Prostate gland (tissue), 2 donors: ENCODE measurements at regions not wholly inside any gene's neighbourhood (a gene's known extent, or its start where the extent isn't known, plus 50 kb on each side); places are given as distances from the start of the nearest gene placed in this dataset.

Experiments
- POLR2A ChIP-seq: fragments of 450-650 bp; IDR thresholded peaks from one replicate; pipeline ENCODE4 v1.6.1; 2016; ENCODE audit warnings: antibody characterized with exemption, mild to moderate bottlenecking
- POLR2AphosphoS5 ChIP-seq: sonication (generic); formaldehyde crosslinking; IDR thresholded peaks from one replicate; pipeline ENCODE4 v1.6.1; 2017; ENCODE audit warnings: antibody characterized with exemption
- TF ChIP-seq, protein P1 (sequence below), 4 experiments: fragments of 200-600 bp in 2 of 4; fragments of 450-650 bp in 2 of 4; sonication (generic) in 2 of 4; IDR thresholded peaks; 1 replicate in 3 of 4; 2 replicates in 1 of 4; pipeline ENCODE4 v1.5.1; 2016 to 2019; ENCODE audit warnings: antibody characterized with exemption in 4 of 4, mild to moderate bottlenecking in 2 of 4, moderate library complexity in 2 of 4

- TF ChIP-seq, protein P1, sequence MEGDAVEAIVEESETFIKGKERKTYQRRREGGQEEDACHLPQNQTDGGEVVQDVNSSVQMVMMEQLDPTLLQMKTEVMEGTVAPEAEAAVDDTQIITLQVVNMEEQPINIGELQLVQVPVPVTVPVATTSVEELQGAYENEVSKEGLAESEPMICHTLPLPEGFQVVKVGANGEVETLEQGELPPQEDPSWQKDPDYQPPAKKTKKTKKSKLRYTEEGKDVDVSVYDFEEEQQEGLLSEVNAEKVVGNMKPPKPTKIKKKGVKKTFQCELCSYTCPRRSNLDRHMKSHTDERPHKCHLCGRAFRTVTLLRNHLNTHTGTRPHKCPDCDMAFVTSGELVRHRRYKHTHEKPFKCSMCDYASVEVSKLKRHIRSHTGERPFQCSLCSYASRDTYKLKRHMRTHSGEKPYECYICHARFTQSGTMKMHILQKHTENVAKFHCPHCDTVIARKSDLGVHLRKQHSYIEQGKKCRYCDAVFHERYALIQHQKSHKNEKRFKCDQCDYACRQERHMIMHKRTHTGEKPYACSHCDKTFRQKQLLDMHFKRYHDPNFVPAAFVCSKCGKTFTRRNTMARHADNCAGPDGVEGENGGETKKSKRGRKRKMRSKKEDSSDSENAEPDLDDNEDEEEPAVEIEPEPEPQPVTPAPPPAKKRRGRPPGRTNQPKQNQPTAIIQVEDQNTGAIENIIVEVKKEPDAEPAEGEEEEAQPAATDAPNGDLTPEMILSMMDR (IDR thresholded peaks at IDR 0.05): no peak
- TF ChIP-seq POLR2AphosphoS5: no peak
- no peak for TF ChIP-seq POLR2A
These were observed 327.5 kb upstream of the PROK2 start for GRCh38 chr3:72112435-72112834.
